ENCODE measurements at regions not wholly inside any gene's neighbourhood (a gene's known extent, or its start where the extent isn't known, plus 50 kb on each side); places are given as distances from the start of the nearest gene placed in this dataset.

DNA sequence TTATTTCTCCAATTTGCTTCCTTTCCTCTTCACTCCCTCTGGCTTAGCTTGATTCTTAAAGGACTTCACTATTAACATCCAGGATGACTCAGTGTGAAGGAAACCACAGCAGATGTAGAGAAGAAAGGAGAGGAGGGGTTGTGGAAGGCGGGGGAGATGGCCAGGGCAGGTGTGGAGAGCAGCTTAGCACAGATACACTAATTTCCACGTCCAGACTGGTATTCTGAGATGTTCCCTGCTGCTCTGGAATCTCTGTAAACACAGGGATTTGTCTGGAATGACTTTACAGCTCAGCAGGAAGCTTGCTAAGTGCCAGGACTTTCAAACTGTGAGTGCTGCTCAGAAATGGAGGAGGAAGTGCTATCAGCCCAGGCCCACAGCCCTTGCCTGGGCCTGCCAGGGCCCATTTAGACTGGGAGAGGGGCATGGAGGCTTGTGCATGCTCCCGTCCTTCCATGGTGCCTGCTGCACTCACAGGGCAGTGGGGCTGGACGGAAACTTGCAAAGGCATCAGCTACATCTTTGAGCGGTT, 202.5 kb upstream of the DDHD1 start:
- Histone ChIP-seq H3K36me3 (ENCODE audit: insufficient read depth) (no peaks in the 10 kb centered on the region), H3K27ac (ENCODE audit: low read depth) (no peak overlapping the region), H3K4me3 (ENCODE audit: low read depth, low read length) (no peak overlapping the region), H3K4me1 (ENCODE audit: insufficient read depth) (no peaks in the 10 kb centered on the region)
- 28% methylated on average over 5 of the region's 5 CpGs for WGBS
- no peak for DNase-seq (ENCODE audit: extremely low spot score)

DNA sequence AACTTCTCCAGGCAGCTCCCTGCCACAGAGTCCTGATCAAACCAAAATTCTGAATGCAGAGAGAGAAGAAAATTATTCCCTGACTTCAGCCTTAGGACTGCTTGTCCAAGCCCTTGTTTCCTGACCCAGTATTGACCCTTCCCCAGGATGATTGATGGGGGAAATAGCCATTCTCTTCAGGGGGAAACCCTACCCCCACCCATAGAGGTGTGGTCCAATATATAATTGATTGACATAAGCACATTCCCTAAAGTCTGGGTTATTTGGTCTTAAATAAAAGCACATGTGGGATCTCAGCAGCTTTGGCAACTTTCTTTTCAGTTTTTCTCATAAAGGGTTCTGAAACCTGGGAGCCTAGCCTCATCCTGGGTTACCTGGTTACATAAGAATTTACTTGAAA, 201.2 kb upstream of the DDHD1 start:
- Histone ChIP-seq H3K4me1 (ENCODE audit: insufficient read depth) (no peaks in the 10 kb centered on the region), H3K36me3 (ENCODE audit: insufficient read depth) (no peaks in the 10 kb centered on the region), H3K4me3 (ENCODE audit: low read depth, low read length) (no peak overlapping the region), H3K27ac (ENCODE audit: low read depth) (no peak overlapping the region)
- DNase-seq (ENCODE audit: extremely low spot score), result no peak

GRCh38 chr14:53350866-53351265, 197.7 kb upstream of the DDHD1 start:
- H3K27ac ChIP-seq (ENCODE audit: low read depth), result no peak overlapping the region
- DNase-seq (ENCODE audit: extremely low spot score), result no peak
- no peak overlapping the region for H3K4me3 ChIP-seq (ENCODE audit: low read depth, low read length)
- H3K36me3 ChIP-seq (ENCODE audit: insufficient read depth), result no peaks in the 10 kb centered on the region
- no peaks in the 10 kb centered on the region for H3K4me1 ChIP-seq (ENCODE audit: insufficient read depth)

DNA sequence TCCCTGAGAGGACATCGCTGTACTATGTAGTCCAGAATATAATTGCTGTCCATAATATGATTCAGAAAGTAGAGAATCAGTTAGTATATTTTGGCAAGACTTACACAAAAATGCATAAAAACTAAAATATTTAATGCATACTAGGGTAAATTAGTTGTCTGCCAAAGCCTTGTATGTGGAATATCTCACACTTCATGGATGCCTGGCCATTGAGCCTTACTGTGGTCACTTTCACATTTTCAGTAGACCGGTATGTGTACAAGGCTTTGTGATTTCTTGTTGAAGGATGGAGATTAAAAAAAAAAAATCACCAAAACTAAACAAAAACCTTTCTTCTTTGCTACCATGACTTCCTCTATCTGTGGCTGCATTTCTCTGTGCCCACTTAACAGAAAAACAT, 197.3 kb upstream of the DDHD1 start:
- DNase-seq (ENCODE audit: extremely low spot score), result no peak
- Histone ChIP-seq H3K4me3 (ENCODE audit: low read depth, low read length) (no peak overlapping the region), H3K4me1 (ENCODE audit: insufficient read depth) (no peaks in the 10 kb centered on the region), H3K36me3 (ENCODE audit: insufficient read depth) (no peaks in the 10 kb centered on the region), H3K27ac (ENCODE audit: low read depth) (no peak overlapping the region)
- WGBS, result 97% methylated on average over 2 of the region's 2 CpGs

DNA sequence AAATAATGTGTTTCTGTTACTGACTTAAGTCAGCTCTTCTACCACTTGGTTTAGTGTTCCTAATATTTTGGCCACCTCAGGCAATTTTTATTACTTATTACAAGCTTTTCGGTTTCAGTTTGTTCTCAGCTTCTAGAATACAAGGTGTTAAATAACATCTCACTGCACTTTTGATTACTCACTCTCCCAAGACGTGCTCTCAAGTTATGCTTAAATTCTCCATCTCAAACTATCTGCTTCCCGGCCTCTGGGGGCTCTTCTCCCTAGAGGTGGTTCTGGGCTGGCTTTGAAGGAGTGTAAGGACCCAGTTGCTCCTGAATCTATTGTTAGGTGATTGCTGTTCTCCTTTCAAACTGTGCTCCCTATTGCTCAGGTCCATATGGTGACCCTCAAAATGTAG, 193.9 kb upstream of the DDHD1 start:
- no peaks in the 10 kb centered on the region for H3K4me1 ChIP-seq (ENCODE audit: insufficient read depth)
- H3K36me3 ChIP-seq (ENCODE audit: insufficient read depth), result no peaks in the 10 kb centered on the region
- no peak overlapping the region for H3K4me3 ChIP-seq (ENCODE audit: low read depth, low read length)
- no peak for DNase-seq (ENCODE audit: extremely low spot score)
- H3K27ac ChIP-seq (ENCODE audit: low read depth), result no peak overlapping the region
- WGBS, result 72% methylated on average over 3 of the region's 3 CpGs

DNA sequence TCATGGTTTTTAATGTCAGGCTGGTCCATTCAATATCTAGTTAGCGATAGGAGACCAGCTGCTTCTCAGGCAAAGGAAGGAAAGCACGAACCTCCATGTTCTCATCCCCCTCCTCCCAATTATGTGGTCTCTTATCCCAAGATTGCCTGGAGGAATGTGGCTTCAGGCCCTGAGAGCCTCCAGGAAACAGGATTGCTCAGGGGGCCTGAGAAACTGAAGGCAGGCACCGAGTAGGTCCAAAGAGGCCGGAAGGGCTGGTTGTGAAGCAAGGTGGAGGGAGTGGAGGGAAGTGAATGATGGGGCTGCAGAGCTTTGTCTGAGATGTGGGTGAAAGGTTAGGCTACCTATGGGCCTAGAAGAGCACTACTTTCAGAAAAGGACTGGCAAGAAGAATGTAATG, 188.2 kb upstream of the DDHD1 start:
- Histone ChIP-seq H3K4me3 (ENCODE audit: low read depth, low read length) (no peak overlapping the region), H3K4me1 (ENCODE audit: insufficient read depth) (no peaks in the 10 kb centered on the region), H3K27ac (ENCODE audit: low read depth) (no peak overlapping the region), H3K36me3 (ENCODE audit: insufficient read depth) (no peaks in the 10 kb centered on the region)
- WGBS, result 83% methylated on average over 4 of the region's 4 CpGs
- DNase-seq (ENCODE audit: extremely low spot score), result no peak

DNA sequence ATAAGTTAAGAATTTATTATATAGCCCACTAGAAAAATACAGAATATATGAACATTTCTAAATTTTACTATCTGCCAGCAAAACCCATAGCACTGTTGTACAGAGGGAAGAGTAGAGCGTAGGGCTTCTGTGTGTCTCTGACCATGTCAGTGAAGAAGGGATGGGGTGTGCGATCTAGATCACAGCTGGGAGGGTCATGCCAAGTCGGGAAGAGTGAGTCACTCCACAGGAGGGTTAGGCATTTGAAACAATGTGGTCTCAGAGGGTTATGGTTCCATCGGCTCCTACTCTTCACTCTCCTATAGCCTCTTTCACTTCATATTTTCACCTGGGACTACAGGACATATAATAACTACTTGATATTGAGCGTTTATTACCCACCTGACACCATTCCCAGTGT, 185.1 kb upstream of the DDHD1 start:
- no peaks in the 10 kb centered on the region for H3K36me3 ChIP-seq (ENCODE audit: insufficient read depth)
- no peak overlapping the region for H3K27ac ChIP-seq (ENCODE audit: low read depth)
- H3K4me3 ChIP-seq (ENCODE audit: low read depth, low read length), result no peak overlapping the region
- 84% methylated on average over 5 of the region's 5 CpGs for WGBS
- DNase-seq (ENCODE audit: extremely low spot score), result no peak
- H3K4me1 ChIP-seq (ENCODE audit: insufficient read depth), result no peaks in the 10 kb centered on the region

DNA sequence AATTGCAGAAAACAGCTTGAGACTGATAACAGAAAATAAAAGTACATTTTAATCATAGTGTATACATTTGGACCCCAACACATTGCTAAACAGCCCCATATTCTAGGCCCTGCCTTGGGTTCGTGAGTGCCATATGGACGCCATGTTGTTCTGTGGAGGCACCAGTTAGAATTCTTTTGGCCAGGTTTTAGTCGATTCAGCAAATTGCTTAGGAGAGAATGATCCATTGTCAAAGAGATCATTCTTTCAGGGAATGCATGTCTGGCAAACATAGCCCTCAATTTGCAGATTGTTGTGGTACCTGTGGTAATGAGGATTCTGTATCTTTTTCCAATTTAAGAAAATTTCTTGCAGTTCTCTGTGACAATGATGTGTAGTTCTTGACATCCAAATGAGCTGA, 183.6 kb upstream of the DDHD1 start:
- DNase-seq (ENCODE audit: extremely low spot score), result no peak
- H3K4me1 ChIP-seq (ENCODE audit: insufficient read depth), result no peaks in the 10 kb centered on the region
- H3K36me3 ChIP-seq (ENCODE audit: insufficient read depth), result no peaks in the 10 kb centered on the region
- H3K4me3 ChIP-seq (ENCODE audit: low read depth, low read length), result no peak overlapping the region
- WGBS, result 96% methylated on average over 3 of the region's 3 CpGs
- no peak overlapping the region for H3K27ac ChIP-seq (ENCODE audit: low read depth)

GRCh38 chr14:53333809-53334208, 180.7 kb upstream of the DDHD1 start:
- Histone ChIP-seq H3K4me3 (ENCODE audit: low read depth, low read length) (no peak overlapping the region), H3K36me3 (ENCODE audit: insufficient read depth) (no peaks in the 10 kb centered on the region), H3K4me1 (ENCODE audit: insufficient read depth) (no peaks in the 10 kb centered on the region), H3K27ac (ENCODE audit: low read depth) (no peak overlapping the region)
- 93% methylated on average over 2 of the region's 2 CpGs for WGBS
- no peak for DNase-seq (ENCODE audit: extremely low spot score)

GRCh38 chr14:53331921-53332320, 178.8 kb upstream of the DDHD1 start:
- Histone ChIP-seq H3K4me3 (ENCODE audit: low read depth, low read length) (no peak overlapping the region), H3K27ac (ENCODE audit: low read depth) (no peak overlapping the region), H3K4me1 (ENCODE audit: insufficient read depth) (no peaks in the 10 kb centered on the region), H3K36me3 (ENCODE audit: insufficient read depth) (no peaks in the 10 kb centered on the region)
- no peak for DNase-seq (ENCODE audit: extremely low spot score)
- 76% methylated on average over 1 of the region's 1 CpG for WGBS

DNA sequence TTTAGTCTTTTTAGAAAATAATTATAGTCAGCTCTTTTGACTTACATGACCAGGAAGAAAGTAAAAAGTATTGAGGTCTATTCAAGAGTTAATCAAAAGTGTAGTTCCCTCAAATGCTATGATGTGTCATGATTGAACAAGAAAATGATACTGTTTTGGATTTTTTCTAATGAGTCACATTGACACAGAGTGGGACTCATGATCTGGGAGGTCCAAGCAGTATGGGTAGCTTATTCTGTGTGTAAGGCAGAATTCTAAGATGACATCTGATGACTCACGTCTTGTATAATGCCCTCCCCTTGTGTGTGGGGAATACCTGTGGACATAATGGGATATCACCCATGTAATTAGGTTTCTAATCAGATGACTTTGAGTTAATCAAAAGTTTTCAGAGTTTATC, 178.1 kb upstream of the DDHD1 start:
- Histone ChIP-seq H3K27ac (ENCODE audit: low read depth) (no peak overlapping the region), H3K36me3 (ENCODE audit: insufficient read depth) (no peaks in the 10 kb centered on the region), H3K4me1 (ENCODE audit: insufficient read depth) (no peaks in the 10 kb centered on the region), H3K4me3 (ENCODE audit: low read depth, low read length) (no peak overlapping the region)
- DNase-seq (ENCODE audit: extremely low spot score), result no peak
- WGBS, result 89% methylated on average over 1 of the region's 1 CpG

DNA sequence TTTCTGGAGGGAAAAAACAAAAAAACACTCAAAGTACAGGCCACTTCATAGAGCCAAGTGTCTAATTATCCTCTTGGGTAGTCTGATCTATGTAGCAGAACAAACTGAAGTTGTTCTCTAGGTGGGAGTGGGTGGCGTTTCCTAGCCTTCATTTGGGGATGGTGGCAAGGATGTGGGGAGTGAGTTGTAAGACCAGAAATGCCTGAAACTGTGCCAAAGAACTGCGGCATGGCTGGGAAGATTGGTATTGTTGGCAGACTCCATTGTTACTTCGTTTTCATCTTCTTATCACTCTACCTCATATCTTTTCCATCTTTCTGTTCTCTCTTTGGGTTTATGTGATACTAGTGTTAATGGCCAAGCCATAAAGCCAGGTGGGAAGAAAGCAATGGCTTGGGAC, 177.3 kb upstream of the DDHD1 start:
- Histone ChIP-seq H3K4me3 (ENCODE audit: low read depth, low read length) (no peak overlapping the region), H3K4me1 (ENCODE audit: insufficient read depth) (no peaks in the 10 kb centered on the region), H3K36me3 (ENCODE audit: insufficient read depth) (no peaks in the 10 kb centered on the region), H3K27ac (ENCODE audit: low read depth) (no peak overlapping the region)
- no peak for DNase-seq (ENCODE audit: extremely low spot score)
- WGBS, result 88% methylated on average over 3 of the region's 3 CpGs

- no peak overlapping the region for H3K27ac ChIP-seq (ENCODE audit: low read depth)
- no peaks in the 10 kb centered on the region for H3K4me1 ChIP-seq (ENCODE audit: insufficient read depth)
- WGBS, result 38% methylated on average over 5 of the region's 5 CpGs
- H3K36me3 ChIP-seq (ENCODE audit: insufficient read depth), result no peaks in the 10 kb centered on the region
- DNase-seq (ENCODE audit: extremely low spot score), result no peak
- no peak overlapping the region for H3K4me3 ChIP-seq (ENCODE audit: low read depth, low read length)
Measured at GRCh38 chr14:53328841-53329240, 175.7 kb upstream of the DDHD1 start.

DNA sequence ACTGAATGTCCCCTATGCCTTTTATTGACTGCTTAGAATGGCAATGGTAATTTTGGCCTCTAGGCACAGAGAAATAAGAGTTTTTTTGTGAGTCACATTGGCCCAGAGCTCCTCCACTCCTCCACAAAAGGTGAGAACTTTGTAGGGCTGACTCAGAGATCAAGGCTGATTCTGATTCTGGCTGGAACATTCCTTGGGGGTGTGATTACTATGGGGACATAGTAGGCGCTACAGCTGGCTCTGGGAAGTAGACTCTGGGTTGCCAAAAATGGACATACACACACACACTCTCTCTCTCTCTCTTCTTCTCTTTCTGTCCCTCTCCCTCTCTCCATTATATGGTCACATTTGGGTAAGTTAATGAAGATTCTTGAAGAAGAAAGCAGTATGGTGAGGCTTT, 174.6 kb upstream of the DDHD1 start:
- H3K4me1 ChIP-seq (ENCODE audit: insufficient read depth), result no peaks in the 10 kb centered on the region
- WGBS, result 80% methylated on average over 1 of the region's 1 CpG
- no peak overlapping the region for H3K27ac ChIP-seq (ENCODE audit: low read depth)
- H3K36me3 ChIP-seq (ENCODE audit: insufficient read depth), result no peaks in the 10 kb centered on the region
- no peak for DNase-seq (ENCODE audit: extremely low spot score)
- H3K4me3 ChIP-seq (ENCODE audit: low read depth, low read length), result no peak overlapping the region

DNA sequence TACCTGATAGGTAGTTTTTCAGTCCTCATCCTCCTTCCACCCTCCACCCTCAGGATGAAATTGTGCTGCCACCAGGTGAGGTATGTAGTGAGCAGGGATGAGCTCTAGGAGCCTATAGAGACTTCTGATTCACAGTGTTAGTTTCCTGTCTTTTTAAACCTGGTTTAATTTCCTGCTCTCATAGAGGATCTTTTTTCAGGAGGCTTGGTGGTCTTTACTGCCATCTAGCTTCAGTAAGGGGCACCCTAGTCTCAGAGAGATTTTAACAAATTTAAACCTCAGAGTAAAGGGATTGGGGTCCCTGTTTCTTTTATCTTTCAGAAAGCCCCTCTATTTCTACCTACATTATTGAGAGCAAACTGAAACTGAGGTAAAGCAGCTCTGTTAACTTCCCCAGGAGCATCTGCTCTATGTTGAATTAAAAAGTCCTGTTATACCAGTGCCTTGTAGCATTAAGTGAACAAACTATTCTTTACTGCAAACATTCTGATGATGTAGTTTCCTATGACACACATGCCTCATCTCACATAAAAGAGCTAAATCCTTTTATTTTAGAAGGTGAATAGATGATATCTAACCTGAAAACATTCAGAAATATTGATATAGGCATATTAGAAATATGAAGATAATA, 172.2 kb upstream of the DDHD1 start:
- Histone ChIP-seq H3K27ac (ENCODE audit: low read depth) (no peak overlapping the region), H3K4me1 (ENCODE audit: insufficient read depth) (no peaks in the 10 kb centered on the region), H3K36me3 (ENCODE audit: insufficient read depth) (no peaks in the 10 kb centered on the region), H3K4me3 (ENCODE audit: low read depth, low read length) (no peak overlapping the region)
- no peak for DNase-seq (ENCODE audit: extremely low spot score)

All from urinary bladder (tissue), 3 donors.